Activated CD8-positive, alpha-beta T cell treated with anti-CD3 and anti-CD28 coated beads, Interleukin-2, amount 10 ng/mL, durations not matched to agents 7 days and 5 days (primary cell): ENCODE measurements at regions not wholly inside any gene's neighbourhood (a gene's known extent, or its start where the extent isn't known, plus 50 kb on each side); places are given as distances from the start of the nearest gene placed in this dataset.
"Not testable (repeated sequence)": the region's sequence is repeated elsewhere in the genome, so short reads cannot be mapped to it uniquely, and the experiment has no call there.

ENCODE experiments used
- ATAC-seq: fragments of 150-1000 bp; cut with Tn5 transposase; one replicate; pipeline ENCODE4 v1.10.0; 2021; ENCODE audit warnings: moderate library complexity
- CTCF ChIA-PET: fragments of 350-600 bp; sonication (Branson Sonifier 250); formaldehyde crosslinking; loops from one replicate; lab custom pipeline; 2021; ENCODE audit warnings: antibody characterized with exemption; lab: Charles Lee
- POLR2A ChIA-PET: fragments of 350-600 bp; sonication (Branson Sonifier 250); formaldehyde crosslinking; loops from one replicate; lab custom pipeline; 2021; ENCODE audit warnings: antibody characterized with exemption; lab: Charles Lee
- DNase-seq: peaks from one replicate; pipeline ENCODE4 v3.0.0-alpha.2; 2020
- H3K27ac Mint-ChIP-seq: one replicate; pipeline ENCODE4 v1.8.0; 2021; ENCODE audit warnings: mild to moderate bottlenecking, mixed read lengths
- H3K27me3 Mint-ChIP-seq: one replicate; pipeline ENCODE4 v1.8.0; 2021; ENCODE audit warnings: low read depth, mixed read lengths
- H3K36me3 Mint-ChIP-seq: one replicate; pipeline ENCODE4 v1.8.0; 2021; ENCODE audit warnings: low read depth, mixed read lengths
- H3K4me1 Mint-ChIP-seq: one replicate; pipeline ENCODE4 v1.8.0; 2021; ENCODE audit warnings: low read depth, mixed read lengths
- H3K4me3 Mint-ChIP-seq: one replicate; pipeline ENCODE4 v1.8.0; 2021; ENCODE audit warnings: mild to moderate bottlenecking, mixed read lengths
- H3K9me3 Mint-ChIP-seq: one replicate; pipeline ENCODE4 v1.8.0; 2022; ENCODE audit warnings: mixed read lengths; ENCODE audit not compliant: insufficient read depth

DNA sequence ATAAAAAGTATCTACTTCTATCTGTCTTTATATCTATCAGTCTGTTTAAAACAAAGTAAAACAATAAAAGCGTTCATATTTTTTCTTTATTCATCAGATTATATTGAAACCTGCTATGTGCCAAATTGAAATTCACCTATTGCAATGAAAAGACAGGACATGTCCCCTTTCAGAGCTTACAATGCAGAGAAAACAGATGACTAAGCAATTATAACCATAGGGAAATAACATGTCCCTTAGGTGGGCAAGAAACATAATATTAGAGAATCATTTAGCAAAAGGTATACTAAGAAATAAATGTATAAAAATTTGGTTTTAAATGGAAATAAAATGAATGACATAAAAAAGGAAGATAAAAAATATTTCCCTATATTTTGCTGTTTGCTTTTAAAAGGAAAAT, 1421.3 kb downstream of the FSCB start:
- ChIA-PET POLR2A (no interaction called here), CTCF (no interaction called here)
- Mint-ChIP-seq H3K27me3 (no peaks in the 10 kb centered on the region), H3K27ac (no peak overlapping the region), H3K4me1 (no peaks in the 10 kb centered on the region), H3K4me3 (no peak overlapping the region), H3K9me3 (peaks cover 30% of the 10 kb centered on the region), H3K36me3 (no peaks in the 10 kb centered on the region)
- no peak for DNase-seq
- no peak for ATAC-seq

DNA sequence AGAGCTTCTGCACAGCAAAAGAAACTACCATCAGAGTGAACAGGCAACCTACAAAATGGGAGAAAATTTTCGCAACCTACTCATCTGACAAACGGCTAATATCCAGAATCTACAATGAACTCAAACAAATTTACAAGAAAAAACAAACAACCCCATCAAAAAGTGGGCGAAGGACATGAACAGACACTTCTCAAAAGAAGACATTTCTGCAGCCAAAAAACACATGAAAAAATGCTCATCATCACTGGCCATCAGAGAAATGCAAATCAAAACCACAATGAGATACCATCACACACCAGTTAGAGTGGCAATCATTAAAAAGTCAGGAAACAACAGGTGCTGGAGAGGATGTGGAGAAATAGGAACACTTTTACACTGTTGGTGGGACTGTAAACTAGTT, 1439.7 kb downstream of the FSCB start:
- H3K36me3 Mint-ChIP-seq, ATAC-seq, H3K4me1 Mint-ChIP-seq, H3K4me3 Mint-ChIP-seq, POLR2A ChIA-PET, DNase-seq, H3K27me3 Mint-ChIP-seq, H3K9me3 Mint-ChIP-seq, H3K27ac Mint-ChIP-seq, CTCF ChIA-PET: not testable (repeated sequence)

DNA sequence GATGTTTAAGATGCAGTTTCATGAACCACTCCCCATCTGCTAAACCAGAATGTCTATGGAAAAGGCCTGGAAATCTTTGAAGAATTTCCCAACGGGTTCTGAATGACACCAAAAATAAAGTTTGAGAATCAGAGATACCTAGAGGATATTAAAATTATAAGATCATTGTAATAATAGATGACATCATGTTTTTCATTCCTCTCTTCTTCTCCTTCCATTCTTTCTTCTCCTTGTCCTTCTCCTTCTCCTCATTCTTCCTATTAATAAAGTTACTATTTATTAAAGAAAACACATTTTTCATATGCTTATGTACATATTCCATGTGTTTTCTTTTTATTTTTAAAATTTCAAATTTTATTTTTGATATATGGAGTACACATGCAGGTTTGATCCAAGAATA, 1449.4 kb downstream of the LRFN5 start:
- Mint-ChIP-seq H3K27ac (no peak overlapping the region), H3K4me3 (no peak overlapping the region), H3K4me1 (no peaks in the 10 kb centered on the region), H3K27me3 (no peaks in the 10 kb centered on the region), H3K9me3 (peaks cover 7% of the 10 kb centered on the region), H3K36me3 (no peaks in the 10 kb centered on the region)
- DNase-seq: no peak
- no peak for ATAC-seq
- POLR2A ChIA-PET: no interaction called here
- CTCF ChIA-PET: no interaction called here

DNA sequence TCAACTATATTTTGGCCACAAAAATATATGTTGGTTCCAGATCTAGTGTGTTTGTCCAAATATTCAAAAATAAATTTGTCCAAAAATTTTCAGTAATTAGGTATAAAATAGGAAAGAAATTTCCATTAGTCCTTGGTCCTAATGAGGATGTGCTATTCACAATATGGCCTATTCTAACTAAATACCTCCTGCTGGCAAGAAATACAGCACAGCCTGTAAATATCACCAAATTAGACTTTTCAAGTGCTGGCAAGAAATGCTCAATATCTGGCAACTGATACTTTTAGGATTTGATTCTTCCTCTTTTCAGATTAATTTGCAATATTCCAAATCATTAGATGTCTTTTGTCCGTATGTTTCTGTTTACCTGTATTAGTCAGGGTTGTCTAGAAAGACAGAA, 1446.2 kb downstream of the LRFN5 start:
- Mint-ChIP-seq H3K4me3 (no peak overlapping the region), H3K27me3 (no peaks in the 10 kb centered on the region), H3K36me3 (no peaks in the 10 kb centered on the region), H3K4me1 (no peaks in the 10 kb centered on the region), H3K9me3 (peaks cover 6% of the 10 kb centered on the region), H3K27ac (no peak overlapping the region)
- ChIA-PET CTCF (no interaction called here), POLR2A (no interaction called here)
- DNase-seq (no peak), ATAC-seq (no peak)

DNA sequence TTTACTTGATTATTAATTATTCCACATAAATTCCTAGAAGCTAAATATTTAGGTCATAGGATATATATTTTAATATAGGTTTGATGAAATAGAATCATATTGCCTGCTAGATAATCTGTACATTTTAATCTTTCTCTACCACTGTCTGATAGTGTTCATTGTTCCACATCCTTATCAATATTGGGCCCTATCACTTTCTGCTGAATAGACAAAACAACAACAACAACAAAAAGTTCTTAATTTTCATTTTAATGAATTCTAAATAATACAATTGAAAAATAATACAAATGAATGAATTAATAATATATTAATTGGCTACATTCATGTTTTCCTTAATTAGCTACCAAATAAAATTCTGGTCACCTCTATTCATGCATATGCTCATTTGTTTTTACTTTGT, 1437.2 kb downstream of the LRFN5 start:
- DNase-seq (no peak), ATAC-seq (no peak)
- no peaks in the 10 kb centered on the region for H3K27me3 Mint-ChIP-seq
- no peaks in the 10 kb centered on the region for H3K36me3 Mint-ChIP-seq
- ChIA-PET CTCF (no interaction called here), POLR2A (no interaction called here)
- no peak overlapping the region for H3K4me3 Mint-ChIP-seq
- no peaks in the 10 kb centered on the region for H3K4me1 Mint-ChIP-seq
- no peaks in the 10 kb centered on the region for H3K9me3 Mint-ChIP-seq
- no peak overlapping the region for H3K27ac Mint-ChIP-seq

DNA sequence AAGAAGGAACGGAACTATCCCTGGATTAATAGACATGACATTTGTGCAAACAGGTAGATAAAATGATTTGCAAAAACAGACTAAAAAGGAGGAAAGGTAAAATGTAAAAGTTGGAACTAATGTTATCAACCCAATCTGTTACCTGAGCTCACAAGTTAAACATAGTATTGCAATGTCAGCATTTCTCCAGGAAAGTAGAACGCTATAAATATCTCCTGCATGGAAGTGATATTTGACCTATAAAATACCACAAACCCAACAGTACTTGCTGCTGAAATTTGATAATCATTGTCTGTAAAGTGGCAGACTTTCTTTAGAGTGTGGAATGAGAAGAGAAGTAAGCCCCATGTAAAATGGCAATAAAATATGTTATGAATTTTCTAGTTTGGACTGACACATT, 1435.7 kb downstream of the LRFN5 start:
- Mint-ChIP-seq H3K27ac (no peak overlapping the region), H3K4me1 (no peaks in the 10 kb centered on the region), H3K36me3 (no peaks in the 10 kb centered on the region), H3K9me3 (no peaks in the 10 kb centered on the region), H3K27me3 (no peaks in the 10 kb centered on the region), H3K4me3 (no peak overlapping the region)
- POLR2A ChIA-PET: no interaction called here
- CTCF ChIA-PET: no interaction called here
- ATAC-seq (no peak), DNase-seq (no peak)

DNA sequence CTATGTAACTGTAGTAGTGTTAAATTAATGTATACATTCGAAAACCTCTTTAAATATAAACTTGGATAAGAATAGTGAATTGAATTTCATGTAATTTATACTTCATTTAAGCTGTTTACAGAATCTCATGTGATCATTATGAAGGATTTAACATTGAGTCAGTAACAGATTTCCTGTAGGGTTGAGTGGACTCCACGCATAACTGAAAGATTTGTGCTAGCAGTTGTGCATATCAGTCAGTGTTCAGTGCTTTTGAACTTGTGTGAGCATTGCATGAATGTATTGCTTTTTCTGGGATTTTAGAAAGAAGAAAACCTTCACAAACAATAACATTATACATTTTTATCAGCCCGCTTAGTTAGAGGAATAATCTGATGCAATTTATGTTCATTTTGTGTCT, 1435.3 kb downstream of the LRFN5 start:
- H3K36me3 Mint-ChIP-seq: no peaks in the 10 kb centered on the region
- ChIA-PET POLR2A (no interaction called here), CTCF (no interaction called here)
- H3K4me3 Mint-ChIP-seq: no peak overlapping the region
- no peaks in the 10 kb centered on the region for H3K27me3 Mint-ChIP-seq
- H3K9me3 Mint-ChIP-seq: no peaks in the 10 kb centered on the region
- ATAC-seq: no peak
- no peak for DNase-seq
- H3K27ac Mint-ChIP-seq: no peak overlapping the region
- no peaks in the 10 kb centered on the region for H3K4me1 Mint-ChIP-seq

DNA sequence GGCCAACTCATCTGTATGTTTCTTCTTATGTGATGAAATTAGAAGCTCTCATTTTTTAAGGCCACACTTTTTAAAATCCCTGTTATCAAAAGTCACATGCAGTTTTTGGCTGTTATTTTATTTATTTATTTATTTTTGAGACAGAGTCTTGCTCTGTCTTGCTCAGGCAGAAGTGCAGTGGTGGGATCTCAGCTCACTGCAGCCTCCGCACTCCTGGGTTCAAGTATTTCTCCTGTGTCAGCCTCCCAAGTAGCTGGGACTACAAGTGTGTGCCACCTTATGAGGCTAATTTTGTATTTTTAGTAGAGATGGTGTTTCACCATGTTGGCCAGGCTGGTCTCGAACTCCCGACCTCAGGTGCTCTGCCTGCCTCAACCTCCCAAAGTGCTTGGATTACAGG, 1434.5 kb downstream of the LRFN5 start:
- Mint-ChIP-seq H3K27ac (no peak overlapping the region), H3K27me3 (no peaks in the 10 kb centered on the region), H3K9me3 (no peaks in the 10 kb centered on the region), H3K36me3 (no peaks in the 10 kb centered on the region), H3K4me3 (no peak overlapping the region), H3K4me1 (no peaks in the 10 kb centered on the region)
- ATAC-seq: no peak
- ChIA-PET POLR2A (no interaction called here), CTCF (no interaction called here)
- no peak for DNase-seq

DNA sequence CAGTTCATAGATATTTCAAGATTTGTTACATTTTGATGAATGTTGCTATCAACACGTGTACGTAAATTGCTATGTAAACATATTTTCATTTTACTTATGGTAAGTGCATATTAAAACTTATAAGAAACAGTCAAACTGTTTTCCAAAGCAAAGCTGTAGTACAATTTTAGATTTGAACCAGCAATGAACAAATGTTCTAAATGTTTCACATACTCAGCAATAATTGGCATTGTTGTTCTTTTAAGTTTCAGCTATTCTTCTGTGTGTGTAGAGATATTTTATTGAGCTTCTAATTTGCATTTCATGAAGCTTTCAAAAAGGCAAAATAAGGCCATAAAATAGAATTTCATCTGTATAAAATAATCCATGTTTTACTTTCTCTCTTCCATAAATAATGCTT, 1433.2 kb downstream of the LRFN5 start:
- H3K4me1 Mint-ChIP-seq: no peaks in the 10 kb centered on the region
- no peak for ATAC-seq
- CTCF ChIA-PET: no interaction called here
- POLR2A ChIA-PET: no interaction called here
- H3K4me3 Mint-ChIP-seq: no peak overlapping the region
- H3K9me3 Mint-ChIP-seq: no peaks in the 10 kb centered on the region
- no peaks in the 10 kb centered on the region for H3K27me3 Mint-ChIP-seq
- DNase-seq: no peak
- H3K36me3 Mint-ChIP-seq: no peaks in the 10 kb centered on the region
- no peak overlapping the region for H3K27ac Mint-ChIP-seq

DNA sequence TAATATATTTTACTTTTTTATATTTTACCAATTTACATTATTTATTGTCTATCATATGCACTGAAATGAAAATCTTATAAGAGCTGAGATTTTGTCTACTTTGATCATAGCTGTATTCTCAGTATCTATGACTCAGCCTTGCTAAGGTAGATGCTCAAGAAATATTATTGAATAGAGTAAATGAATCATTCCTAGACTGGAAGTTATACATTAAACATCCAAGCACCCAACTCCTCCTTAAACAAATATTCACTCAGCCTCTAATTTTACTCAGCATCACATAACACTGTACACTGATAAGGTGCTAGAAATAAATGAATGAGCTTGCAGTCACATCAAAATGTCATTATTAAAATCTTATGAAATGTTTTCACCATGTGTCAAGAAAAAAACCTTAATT, 1424.9 kb downstream of the LRFN5 start:
- Mint-ChIP-seq H3K27ac (no peak overlapping the region), H3K4me1 (no peaks in the 10 kb centered on the region), H3K4me3 (no peak overlapping the region), H3K27me3 (no peaks in the 10 kb centered on the region), H3K36me3 (no peaks in the 10 kb centered on the region), H3K9me3 (peaks cover 5% of the 10 kb centered on the region)
- ATAC-seq (no peak), DNase-seq (no peak)
- ChIA-PET POLR2A (no interaction called here), CTCF (no interaction called here)

DNA sequence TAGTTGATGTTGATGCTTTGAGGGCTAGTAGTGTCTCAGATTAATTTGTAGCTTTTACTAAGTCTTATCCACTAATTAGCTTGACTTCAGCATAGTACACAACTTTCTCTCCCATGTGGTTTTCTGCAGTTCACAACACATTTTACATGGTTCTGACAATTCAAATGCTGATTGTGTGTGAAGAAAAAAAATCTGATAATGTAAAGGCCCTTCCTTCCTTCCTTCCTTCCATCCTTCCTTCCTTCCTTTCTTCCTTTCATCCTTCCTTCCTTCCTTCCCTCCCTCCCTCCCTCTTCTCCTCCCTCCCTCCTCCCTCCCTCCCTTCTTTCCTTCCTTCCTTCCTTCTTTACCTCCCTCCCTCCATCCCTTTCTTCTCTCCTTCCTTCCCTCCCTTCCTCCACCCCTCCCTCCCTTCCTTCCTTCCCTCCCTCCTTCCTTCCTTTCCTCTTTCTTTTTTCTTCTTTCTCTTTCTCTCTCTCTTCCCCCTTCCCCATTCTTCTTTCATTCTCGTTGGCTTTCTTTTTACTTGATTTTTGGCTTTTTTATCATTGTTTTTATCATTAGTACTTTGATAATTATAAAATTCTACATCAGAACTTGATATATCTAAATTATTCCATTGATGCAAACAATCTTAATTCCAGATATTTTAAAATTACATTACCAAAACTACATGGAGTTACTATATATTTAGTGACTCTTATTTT, 1415.6 kb downstream of the LRFN5 start:
- H3K27me3 Mint-ChIP-seq: no peaks in the 10 kb centered on the region
- H3K36me3 Mint-ChIP-seq: no peaks in the 10 kb centered on the region
- POLR2A ChIA-PET: no interaction called here
- ATAC-seq (no peak), DNase-seq (no peak)
- H3K4me3 Mint-ChIP-seq: no peak overlapping the region
- no peaks in the 10 kb centered on the region for H3K4me1 Mint-ChIP-seq
- H3K27ac Mint-ChIP-seq: no peak overlapping the region
- CTCF ChIA-PET: no interaction called here
- peaks cover 4% of the 10 kb centered on the region for H3K9me3 Mint-ChIP-seq

DNA sequence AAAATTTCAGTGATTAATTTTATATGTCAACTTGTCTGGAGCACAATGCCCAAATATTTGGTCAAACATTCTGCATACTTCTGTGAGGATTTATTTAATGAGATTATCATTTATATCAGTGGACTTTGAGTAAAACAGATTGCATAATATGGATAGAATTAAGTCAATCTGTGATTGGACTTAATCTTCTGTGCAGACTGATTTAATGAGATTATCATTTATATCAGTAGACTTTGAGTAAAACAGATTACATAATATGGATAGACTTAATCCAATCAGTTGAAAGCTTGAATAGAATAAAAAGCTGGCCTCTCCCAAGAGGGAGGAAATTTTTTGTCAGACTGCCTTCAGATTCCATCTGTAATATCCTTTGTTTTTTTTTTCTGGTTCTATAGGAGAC, 1413.2 kb downstream of the LRFN5 start:
- no peak for ATAC-seq
- Mint-ChIP-seq H3K4me1 (no peaks in the 10 kb centered on the region), H3K27me3 (no peaks in the 10 kb centered on the region), H3K4me3 (no peak overlapping the region), H3K36me3 (no peaks in the 10 kb centered on the region), H3K9me3 (peaks cover 9% of the 10 kb centered on the region), H3K27ac (no peak overlapping the region)
- no peak for DNase-seq
- ChIA-PET CTCF (no interaction called here), POLR2A (no interaction called here)

DNA sequence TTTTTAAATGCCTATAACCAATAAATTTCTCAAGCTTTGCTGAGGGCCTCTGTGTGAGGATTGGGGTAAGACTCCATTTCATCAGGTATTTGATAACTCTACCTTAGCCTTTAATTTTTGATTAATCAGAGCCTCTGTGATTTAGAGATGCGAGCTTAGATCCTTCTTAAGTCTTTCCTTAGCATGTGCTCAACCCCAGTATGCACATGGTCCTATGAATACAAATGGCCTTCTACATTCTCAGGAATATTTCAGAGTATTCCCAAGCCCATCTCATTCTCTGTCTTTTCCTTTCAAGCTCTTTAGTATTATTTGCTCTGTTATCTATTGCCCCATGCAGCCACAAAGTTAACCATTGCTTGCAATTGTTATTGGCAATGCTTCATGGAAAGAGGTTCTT, 1407.7 kb downstream of the LRFN5 start:
- ChIA-PET POLR2A (no interaction called here), CTCF (no interaction called here)
- peaks cover 18% of the 10 kb centered on the region for H3K9me3 Mint-ChIP-seq
- DNase-seq (no peak), ATAC-seq (no peak)
- no peaks in the 10 kb centered on the region for H3K36me3 Mint-ChIP-seq
- H3K27me3 Mint-ChIP-seq: no peaks in the 10 kb centered on the region
- H3K4me3 Mint-ChIP-seq: no peak overlapping the region
- no peak overlapping the region for H3K27ac Mint-ChIP-seq
- no peaks in the 10 kb centered on the region for H3K4me1 Mint-ChIP-seq
